ENCODE measurements at regions not wholly inside any gene's neighbourhood (a gene's known extent, or its start where the extent isn't known, plus 50 kb on each side); places are given as distances from the start of the nearest gene placed in this dataset.

- no peak for DNase-seq
- peaks cover 28% of the 10 kb centered on the region for H3K27me3 Mint-ChIP-seq (ENCODE audit: low read depth, poor library complexity)
- H3K4me3 Mint-ChIP-seq, result no peak overlapping the region
- H3K27ac Mint-ChIP-seq, result no peak overlapping the region
- peaks cover 7% of the 10 kb centered on the region for H3K4me1 Mint-ChIP-seq
- peaks cover 41% of the 10 kb centered on the region for H3K9me3 Mint-ChIP-seq
- H3K36me3 Mint-ChIP-seq (ENCODE audit: low read depth), result no peaks in the 10 kb centered on the region
- TF ChIP-seq CTCF (IDR thresholded peaks at IDR 0.05), result no peak
Observed at GRCh38 chr5:133730346-133730745, 118.0 kb upstream of the FSTL4 start.

- Mint-ChIP-seq H3K9me3 (peaks cover 38% of the 10 kb centered on the region), H3K36me3 (ENCODE audit: low read depth) (no peaks in the 10 kb centered on the region), H3K27ac (no peak overlapping the region), H3K4me3 (no peak overlapping the region), H3K4me1 (peaks cover 5% of the 10 kb centered on the region), H3K27me3 (ENCODE audit: low read depth, poor library complexity) (peaks cover 25% of the 10 kb centered on the region)
- TF ChIP-seq CTCF (IDR thresholded peaks at IDR 0.05), result no peak
- no peak for DNase-seq
Observed at GRCh38 chr5:133729800-133730199, 117.5 kb upstream of the FSTL4 start.

- Mint-ChIP-seq H3K27ac (no peak overlapping the region), H3K9me3 (peaks cover 25% of the 10 kb centered on the region), H3K36me3 (ENCODE audit: low read depth) (no peaks in the 10 kb centered on the region), H3K4me1 (peaks cover 5% of the 10 kb centered on the region), H3K27me3 (ENCODE audit: low read depth, poor library complexity) (peaks cover 18% of the 10 kb centered on the region), H3K4me3 (no peak overlapping the region)
- TF ChIP-seq CTCF (IDR thresholded peaks at IDR 0.05), result no peak
- DNase-seq, result no peak
Observed at GRCh38 chr5:133728475-133728874, 116.1 kb upstream of the FSTL4 start.

GRCh38 chr5:133727636-133728035 lies 115.3 kb upstream of the FSTL4 start:
- peaks cover 5% of the 10 kb centered on the region for H3K4me1 Mint-ChIP-seq
- no peak for DNase-seq
- no peak overlapping the region for H3K4me3 Mint-ChIP-seq
- peaks cover 26% of the 10 kb centered on the region for H3K9me3 Mint-ChIP-seq
- no peak overlapping the region for H3K27ac Mint-ChIP-seq
- H3K27me3 Mint-ChIP-seq (ENCODE audit: low read depth, poor library complexity), result peaks cover 12% of the 10 kb centered on the region
- peaks cover 2% of the 10 kb centered on the region for H3K36me3 Mint-ChIP-seq (ENCODE audit: low read depth)
- TF ChIP-seq CTCF (IDR thresholded peaks at IDR 0.05), result no peak

DNA sequence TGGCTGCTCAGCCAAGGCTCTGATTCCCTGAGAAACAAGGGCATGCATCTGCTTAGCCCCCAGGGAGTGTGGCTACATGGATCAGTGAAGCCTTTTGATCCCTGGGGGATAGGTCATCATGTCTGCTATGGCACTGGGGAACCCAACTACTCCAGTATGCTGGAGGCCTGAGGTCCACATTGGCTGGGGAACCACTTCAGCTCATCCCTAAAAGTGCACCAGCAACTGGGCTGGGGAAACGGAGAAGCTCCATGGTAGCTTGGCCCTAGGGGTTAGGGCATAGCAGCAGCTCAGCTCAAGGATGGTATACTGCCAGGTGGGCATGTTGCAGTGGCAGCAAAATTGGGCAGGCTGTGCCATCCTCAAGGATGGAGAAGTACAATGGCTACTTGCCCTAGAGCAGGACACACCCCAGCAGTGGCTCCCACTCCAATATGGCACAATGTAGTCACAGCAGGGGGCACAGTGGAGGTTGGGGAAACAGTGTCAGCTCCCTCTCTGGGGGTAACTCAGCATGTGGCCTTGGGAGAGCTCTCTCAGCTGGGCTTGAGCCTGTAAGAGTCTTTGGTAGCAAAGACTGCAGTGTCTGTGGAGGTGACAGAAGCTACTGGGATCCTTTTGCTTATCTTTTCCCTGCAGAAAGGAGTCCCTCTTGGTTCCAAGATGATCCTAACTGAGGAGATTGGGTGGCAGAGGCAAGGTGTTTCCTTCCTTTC lies 111.5 kb upstream of the FSTL4 start:
- Mint-ChIP-seq H3K9me3 (peaks cover 31% of the 10 kb centered on the region), H3K27ac (no peak overlapping the region), H3K4me1 (peaks cover 5% of the 10 kb centered on the region), H3K4me3 (no peak overlapping the region), H3K27me3 (ENCODE audit: low read depth, poor library complexity) (peaks cover 13% of the 10 kb centered on the region), H3K36me3 (ENCODE audit: low read depth) (peaks cover 6% of the 10 kb centered on the region)
- no peak for DNase-seq
- no peak for TF ChIP-seq CTCF (IDR thresholded peaks at IDR 0.05)

DNA sequence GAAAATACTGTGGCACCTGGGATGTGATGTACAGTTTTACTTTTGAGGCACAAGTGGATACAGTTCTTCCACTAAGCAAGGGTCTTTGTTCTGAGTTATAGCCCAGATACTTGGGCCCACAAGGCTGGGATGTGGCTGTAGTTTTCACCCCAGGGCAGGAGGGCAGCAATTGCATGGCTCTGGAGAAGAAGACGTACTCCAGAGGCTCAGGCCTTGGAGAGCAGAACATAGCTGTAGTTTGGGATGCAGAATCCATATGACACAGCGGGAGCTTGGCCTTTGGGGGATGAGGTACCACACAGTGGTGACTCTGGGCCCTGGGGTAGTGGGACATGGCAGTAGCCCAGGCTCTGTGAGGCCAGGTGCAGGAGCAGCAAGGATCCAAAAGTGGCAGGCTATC lies 110.8 kb upstream of the FSTL4 start:
- H3K4me3 Mint-ChIP-seq, result no peak overlapping the region

More for the DNA sequence above, 110.8 kb upstream of the FSTL4 start:
- Mint-ChIP-seq H3K9me3 (peaks cover 31% of the 10 kb centered on the region), H3K27me3 (ENCODE audit: low read depth, poor library complexity) (peaks cover 13% of the 10 kb centered on the region), H3K4me1 (no peaks in the 10 kb centered on the region), H3K36me3 (ENCODE audit: low read depth) (peaks cover 6% of the 10 kb centered on the region), H3K27ac (no peak overlapping the region)
- no peak for TF ChIP-seq CTCF (IDR thresholded peaks at IDR 0.05)
- no peak for DNase-seq

Measured in nephron progenitor cell (in vitro differentiated cells).